ENCODE measurements at regions not wholly inside any gene's neighbourhood (a gene's known extent, or its start where the extent isn't known, plus 50 kb on each side); places are given as distances from the start of the nearest gene placed in this dataset.

DNA sequence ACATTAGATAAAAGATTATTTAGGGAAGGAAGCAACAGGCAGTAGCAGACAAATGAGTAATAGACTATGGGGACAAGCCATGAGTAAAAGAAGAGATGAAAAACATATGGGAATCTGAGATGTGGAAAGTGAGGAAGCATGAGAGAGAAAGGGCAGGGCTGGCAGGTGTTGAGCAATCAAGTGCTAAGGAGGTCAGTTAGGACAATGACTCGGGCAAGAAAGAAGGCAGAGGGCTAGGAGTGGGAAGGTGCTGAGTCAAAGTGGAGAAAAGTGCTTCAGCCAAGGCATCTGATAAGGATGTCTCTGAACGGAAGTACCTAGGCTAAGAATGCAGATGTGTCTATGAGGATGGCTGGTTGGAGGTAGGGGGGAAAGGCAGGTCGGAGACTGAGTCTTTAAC is 291.9 kb upstream of the HTR2A start:
- DNase-seq (ENCODE audit: low spot score) (no peak), FAIRE-seq (no peak)

DNA sequence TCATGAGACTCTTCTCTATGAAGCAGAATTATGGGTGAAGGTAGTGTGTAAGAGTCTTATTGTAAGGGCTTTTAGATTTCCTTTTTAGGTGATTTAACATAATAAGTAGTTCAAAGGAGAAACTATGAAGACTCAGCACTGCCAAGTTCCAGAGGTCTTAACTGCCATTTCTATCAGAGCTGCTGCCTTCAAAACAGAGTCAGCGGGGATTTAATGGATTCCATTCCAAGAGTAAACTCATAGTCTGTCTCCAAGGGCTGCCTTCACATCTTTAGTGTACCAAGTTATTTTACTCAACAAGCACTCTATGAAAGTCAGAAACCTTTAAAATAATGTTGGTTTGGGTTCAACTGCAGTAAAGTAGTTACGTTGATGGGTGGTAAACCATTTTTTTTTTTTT is 289.6 kb upstream of the HTR2A start:
- DNase-seq (ENCODE audit: low spot score) (no peak), FAIRE-seq (no peak)

DNA sequence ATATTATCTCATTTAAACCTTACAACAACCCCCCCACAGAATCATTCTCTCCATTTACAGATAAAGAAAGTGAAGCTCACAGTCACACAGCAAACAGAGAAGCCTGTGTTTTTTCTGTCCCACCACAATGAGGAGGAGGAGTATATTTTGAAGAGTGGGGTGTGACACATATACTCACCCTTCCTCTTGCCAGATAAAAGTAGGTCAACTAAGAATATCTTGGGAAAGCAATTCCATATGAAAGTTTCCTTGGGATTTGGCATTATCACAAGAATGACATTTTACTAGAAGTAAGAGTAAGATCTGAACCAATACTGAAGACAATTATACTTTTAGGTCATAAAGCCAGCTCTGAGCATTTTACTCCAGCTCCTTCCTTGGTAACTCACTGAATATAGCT is 287.5 kb upstream of the HTR2A start:
- FAIRE-seq (no peak), DNase-seq (ENCODE audit: low spot score) (no peak)

DNA sequence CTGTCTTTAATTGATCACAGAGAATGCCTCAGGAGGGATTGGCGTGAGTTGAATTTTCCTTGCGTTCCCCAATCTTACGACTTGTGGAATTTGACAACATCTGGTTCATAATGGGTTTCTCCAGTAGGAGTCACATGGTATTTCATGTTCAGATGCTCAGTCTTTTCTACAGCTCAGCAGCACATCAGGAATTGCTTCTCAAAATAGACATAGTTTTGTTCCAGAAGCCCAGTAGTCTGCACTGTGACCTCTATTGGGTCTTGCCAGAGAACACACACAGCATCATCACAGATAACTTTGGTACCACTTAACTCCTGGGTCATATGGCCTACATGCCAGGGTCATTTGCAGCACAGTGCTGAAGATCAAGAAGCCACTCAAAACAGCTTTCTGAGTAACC is 282.5 kb upstream of the HTR2A start:
- DNase-seq (ENCODE audit: low spot score) (no peak), FAIRE-seq (no peak)

GRCh38 chr13:47178090-47178950 is 281.5 kb upstream of the HTR2A start:
- FAIRE-seq (no peak), DNase-seq (ENCODE audit: low spot score) (no peak)

DNA sequence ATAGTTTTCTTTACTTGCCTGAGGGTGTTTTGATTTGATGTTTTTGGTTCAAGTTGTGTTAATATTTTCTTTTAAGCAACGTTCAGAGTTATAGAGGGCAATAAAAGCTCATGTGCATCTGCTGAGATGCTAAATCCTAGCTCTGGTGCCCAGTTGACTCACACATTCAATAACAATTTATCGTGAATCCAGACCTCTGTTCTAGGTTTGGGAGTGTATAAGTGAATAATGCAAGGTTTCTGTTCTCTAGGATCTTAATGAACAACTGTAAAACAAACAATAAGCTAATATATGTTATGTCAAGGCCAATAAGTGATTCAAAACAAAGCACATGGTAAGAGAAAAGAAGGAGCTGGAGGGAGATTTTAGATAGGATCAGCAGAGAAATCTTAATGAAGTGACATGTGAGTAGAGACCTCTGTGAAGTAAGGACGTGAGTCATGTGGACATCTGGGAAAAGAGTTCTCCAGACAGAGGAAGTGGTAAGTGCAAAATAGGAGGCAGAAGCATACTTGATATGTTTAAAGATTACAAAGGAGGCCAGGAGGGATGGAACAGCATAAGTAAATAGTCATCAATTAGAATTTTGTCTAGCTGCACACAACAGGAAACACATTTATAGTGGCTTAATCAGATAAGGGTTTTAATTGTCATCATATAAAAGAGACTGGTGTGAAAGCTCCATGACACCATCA is 278.5 kb upstream of the HTR2A start:
- no peak for FAIRE-seq
- DNase-seq (ENCODE audit: low spot score) = peak; percentile 23

DNA sequence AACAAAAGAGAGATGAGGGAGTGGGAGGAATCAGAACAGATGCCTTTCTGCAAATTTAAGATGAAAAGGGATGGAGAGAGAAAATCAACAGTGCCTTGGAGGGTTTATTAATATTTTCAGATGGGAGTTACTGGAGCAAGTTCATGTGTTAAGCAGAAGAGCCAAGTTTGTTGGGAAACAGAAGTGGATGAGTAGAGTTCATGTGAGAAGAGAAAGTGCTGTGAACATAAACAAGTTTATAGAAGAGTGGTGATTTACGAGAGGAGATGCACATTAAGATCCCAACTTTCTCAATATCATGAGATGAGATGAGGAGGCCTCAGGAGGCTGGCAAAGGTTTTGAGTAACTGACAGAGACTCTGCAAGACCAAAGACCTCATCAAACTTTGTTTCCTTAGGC is 274.1 kb upstream of the HTR2A start:
- FAIRE-seq = no peak
- DNase-seq (ENCODE audit: low spot score) = no peak

DNA sequence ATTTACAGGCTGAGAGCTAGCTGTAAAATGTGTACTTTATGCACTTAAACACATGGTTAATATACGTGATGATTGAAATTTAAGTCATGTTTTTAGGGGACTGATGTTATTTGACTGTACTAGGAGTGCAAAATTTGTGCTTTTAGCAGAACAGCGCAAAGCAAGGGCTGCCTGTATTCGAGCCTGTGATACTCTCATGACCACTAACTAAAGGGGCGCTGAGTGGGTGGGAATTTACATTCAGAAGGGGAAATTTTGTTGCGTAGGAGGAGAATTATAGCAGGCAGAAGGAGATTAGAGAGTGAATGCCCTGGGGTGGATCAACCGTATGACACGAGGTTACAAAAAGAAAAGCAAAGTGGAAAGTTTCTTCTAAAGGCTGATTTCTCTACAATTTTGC is 271.8 kb upstream of the HTR2A start:
- DNase-seq (ENCODE audit: low spot score) = no peak
- no peak for FAIRE-seq

- DNase-seq (ENCODE audit: low spot score) (no peak), FAIRE-seq (no peak)
Measured at GRCh38 chr13:47168066-47168465, 271.2 kb upstream of the HTR2A start.

GRCh38 chr13:47166336-47166735 is 269.5 kb upstream of the HTR2A start:
- no peak for DNase-seq (ENCODE audit: low spot score)
- no peak for FAIRE-seq

GRCh38 chr13:47159853-47160550 is 263.1 kb upstream of the HTR2A start:
- DNase-seq (ENCODE audit: low spot score) = no peak
- no peak for FAIRE-seq

- no peak for DNase-seq (ENCODE audit: low spot score)
- no peak for FAIRE-seq
Measured at GRCh38 chr13:47158593-47158992, 261.7 kb upstream of the HTR2A start.

- FAIRE-seq = no peak
Measured at GRCh38 chr13:47148543-47148942, 251.7 kb upstream of the HTR2A start.

GRCh38 chr13:47147812-47148119 is 250.9 kb upstream of the HTR2A start:
- FAIRE-seq = no peak

More at GRCh38 chr13:47148543-47148942, 251.7 kb upstream of the HTR2A start:
- no peak for DNase-seq (ENCODE audit: low spot score)

GRCh38 chr13:47146991-47147811 is 250.3 kb upstream of the HTR2A start:
- FAIRE-seq (no peak), DNase-seq (ENCODE audit: low spot score) (no peak)

More at GRCh38 chr13:47147812-47148119, 250.9 kb upstream of the HTR2A start:
- DNase-seq (ENCODE audit: low spot score) = no peak

DNA sequence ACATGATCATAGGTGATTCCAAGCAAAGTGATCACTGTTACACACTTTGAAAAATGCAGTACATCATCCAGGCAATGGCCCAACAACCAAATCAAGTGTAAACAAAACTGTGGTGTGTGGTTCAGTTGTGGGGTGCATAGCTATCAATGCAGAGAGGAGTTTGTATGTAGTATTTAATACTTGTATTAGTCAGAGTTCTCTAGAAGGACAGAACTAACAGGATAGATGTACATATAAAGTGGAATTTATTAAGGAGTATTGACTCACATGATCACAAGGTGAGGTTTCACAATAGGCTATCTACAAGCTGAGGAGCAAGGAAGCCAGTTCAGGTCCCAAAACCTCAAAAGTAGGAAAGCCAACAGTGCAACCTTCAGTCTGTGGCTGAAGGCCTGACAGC is 249.3 kb upstream of the HTR2A start:
- no peak for FAIRE-seq
- DNase-seq (ENCODE audit: low spot score) = no peak

- FAIRE-seq = no peak
- no peak for DNase-seq (ENCODE audit: low spot score)
Measured at GRCh38 chr13:47144782-47145181, 247.9 kb upstream of the HTR2A start.

GRCh38 chr13:47142105-47142504 is 245.3 kb upstream of the HTR2A start:
- DNase-seq (ENCODE audit: low spot score) (no peak), FAIRE-seq (no peak)

GRCh38 chr13:47139519-47139918 is 242.7 kb upstream of the HTR2A start:
- DNase-seq (ENCODE audit: low spot score) (no peak), FAIRE-seq (no peak)

- DNase-seq (ENCODE audit: low spot score) (no peak), FAIRE-seq (no peak)
Measured at GRCh38 chr13:47136504-47136941, 239.7 kb upstream of the HTR2A start.

- no peak for DNase-seq (ENCODE audit: low spot score)
- no peak for FAIRE-seq
Measured at GRCh38 chr13:47135800-47136503, 239.1 kb upstream of the HTR2A start.
